NOMO-1 treated with dmso at 0.1 percent for 144 hours (cell line): ENCODE measurements at regions not wholly inside any gene's neighbourhood (a gene's known extent, or its start where the extent isn't known, plus 50 kb on each side); places are given as distances from the start of the nearest gene placed in this dataset.
"Not testable (repeated sequence)": the region's sequence is repeated elsewhere in the genome, so short reads cannot be mapped to it uniquely, and the experiment has no call there.

ENCODE experiments used
- DNase-seq: peaks from one replicate; lab custom pipeline; 2025; ENCODE audit not compliant: unreplicated experiment; lab: John Stamatoyannopoulos, UW

DNA sequence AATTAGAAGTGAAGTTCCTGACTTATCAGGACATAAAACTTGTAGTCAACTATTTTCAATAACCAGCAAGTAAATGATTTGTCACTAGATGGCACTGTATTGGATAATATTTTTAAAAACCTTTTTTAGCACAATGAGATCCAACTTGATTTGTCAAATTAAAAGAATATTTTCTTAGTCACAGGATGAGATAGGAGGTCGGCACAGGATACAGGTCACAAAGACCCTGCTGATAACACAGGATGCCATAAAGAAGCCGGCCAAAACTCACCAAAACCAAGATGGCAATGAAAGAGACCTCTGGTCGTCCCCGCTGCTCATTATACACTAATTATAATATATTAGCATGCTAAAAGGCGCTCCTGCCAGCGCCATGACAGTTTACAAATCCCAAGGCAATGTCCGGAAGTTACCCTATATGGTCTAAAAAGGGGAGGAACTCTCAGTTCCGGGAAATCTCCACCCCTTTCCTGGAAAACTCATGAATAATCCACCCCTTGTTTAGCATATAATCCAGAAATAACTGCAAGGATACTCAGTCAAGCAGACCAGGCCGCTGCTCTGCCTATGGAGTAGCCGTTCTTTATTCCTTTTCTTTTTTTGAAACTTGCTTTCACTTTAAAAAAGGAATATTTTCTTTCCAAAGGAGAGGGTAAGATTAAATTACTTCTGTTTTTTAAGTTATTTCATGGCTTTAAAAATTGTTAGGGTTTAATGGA lies 255.7 kb upstream of the MKLN1 start:
- DNase-seq: no peak

DNA sequence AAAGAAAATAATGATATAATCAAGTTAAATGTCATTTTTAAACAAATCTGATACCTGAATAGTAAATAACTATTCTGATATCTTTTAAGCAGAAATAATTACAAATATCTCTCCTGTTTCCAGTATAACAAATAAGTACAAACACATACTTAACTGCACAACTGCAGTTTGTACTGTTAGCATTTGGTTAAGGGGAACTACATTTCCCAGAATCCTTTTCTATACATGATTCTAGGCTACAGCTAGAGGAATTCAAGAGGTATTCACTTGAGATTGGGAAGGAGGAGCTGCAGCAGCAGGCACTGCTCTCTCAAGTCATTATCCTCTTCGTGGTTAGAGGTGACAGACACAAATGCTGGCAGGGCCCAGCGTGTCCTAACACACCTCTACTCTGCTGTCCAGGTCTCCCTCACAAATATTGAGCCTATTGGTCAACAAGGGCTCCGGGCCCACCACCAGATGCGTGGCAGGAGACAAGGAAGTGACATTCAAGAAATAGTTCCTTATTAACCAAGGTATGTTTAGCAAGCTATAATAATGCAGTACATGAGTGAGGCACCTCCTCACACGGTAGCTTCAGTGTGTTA lies 255.1 kb upstream of the MKLN1 start:
- DNase-seq: no peak

DNA sequence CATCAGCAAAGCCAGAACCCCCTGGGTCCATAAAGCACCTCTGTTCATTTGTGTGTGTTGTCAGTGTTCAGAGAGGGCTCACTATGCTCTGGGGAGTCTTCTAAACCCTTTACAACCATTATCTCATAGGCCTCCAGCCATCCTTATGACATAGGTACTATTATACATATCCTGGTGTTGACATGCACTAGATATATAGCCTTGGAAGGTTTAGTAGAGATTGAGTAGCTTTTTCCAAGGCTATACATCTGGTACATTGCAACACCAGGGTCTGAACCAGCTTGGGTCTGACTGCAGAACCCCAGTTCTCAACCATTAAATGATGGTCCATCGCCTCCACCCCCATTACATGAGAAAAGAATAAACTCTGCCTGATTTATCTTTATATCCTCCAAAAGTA lies 253.6 kb upstream of the MKLN1 start:
- DNase-seq: no peak

DNA sequence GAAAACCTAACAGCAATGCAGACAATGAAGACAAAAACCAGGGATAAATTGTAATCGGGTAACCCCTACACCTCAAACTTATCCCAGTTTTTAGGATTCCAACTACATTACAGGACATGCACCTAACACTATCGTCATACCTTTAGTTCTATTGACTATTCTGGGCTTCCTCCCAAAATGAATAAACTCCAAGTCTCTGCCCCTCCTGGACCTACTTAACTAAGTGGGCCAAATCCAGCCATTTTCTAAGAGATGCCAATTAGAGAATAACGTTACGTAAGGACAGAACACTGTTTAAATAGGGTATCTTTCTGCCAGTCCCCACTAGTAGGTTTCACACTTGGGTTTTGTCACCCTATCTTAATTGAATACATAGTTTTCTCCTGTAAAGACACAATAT lies 253.1 kb upstream of the MKLN1 start:
- DNase-seq: no peak

DNA sequence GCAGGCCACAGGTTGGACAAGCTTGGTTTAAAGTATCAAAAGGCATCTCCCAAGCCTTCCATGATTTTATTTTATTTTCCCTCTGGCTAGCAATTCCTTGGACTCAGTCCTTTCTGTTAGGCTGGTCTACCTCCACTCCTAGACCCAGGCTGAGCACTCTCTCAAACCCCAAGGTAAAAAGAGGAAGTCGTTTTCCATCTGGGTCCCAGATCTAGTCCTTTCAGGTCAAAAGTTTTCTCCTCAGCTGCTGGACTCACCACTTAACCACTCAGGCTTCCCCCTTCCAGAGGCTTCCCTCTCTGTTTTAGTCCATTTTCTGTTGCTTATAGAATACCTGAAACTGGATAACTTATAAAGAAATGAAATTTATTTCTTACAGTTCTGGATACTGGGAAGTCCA lies 252.3 kb upstream of the MKLN1 start:
- no peak for DNase-seq

DNA sequence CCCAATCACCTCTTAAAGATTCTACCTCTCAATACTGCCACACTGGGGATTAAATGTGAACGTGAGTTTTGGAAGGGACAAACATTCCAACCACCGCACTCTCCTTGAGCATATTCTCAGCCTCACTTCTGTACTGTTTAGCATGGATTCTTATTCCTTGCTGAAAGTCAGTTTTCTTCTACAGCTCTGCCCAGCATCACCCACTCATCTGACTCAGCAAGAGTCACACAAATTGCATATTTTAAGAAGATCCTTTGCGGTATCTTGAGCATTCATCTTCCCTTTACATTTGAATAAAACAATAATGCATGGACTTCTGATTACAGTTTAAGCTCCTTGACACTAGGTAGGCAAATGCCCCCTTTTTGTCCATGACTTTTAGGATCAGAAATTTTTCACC lies 251.6 kb upstream of the MKLN1 start:
- DNase-seq: no peak

DNA sequence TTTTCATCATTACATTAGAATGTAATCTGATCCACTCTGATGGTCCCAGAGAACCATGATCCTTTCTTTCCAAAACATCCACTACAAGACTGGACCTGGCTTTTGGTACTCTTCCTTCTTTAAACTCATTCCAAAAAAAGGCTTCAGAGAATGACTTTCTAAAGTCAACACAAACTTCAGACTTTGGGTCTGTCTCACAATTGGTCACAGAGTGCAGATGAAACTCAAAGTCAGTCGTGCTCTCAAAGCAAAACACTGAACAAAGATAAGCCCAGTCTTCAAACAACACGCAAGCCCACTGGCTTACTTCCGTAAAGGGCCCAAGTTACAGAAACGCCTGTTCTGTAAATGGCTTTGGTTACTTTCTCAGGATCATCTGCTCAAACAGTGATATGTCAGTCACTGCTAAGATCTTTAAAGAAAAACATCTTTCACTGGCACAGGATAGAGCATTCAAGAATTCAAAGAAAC lies 250.9 kb upstream of the MKLN1 start:
- DNase-seq: no peak

DNA sequence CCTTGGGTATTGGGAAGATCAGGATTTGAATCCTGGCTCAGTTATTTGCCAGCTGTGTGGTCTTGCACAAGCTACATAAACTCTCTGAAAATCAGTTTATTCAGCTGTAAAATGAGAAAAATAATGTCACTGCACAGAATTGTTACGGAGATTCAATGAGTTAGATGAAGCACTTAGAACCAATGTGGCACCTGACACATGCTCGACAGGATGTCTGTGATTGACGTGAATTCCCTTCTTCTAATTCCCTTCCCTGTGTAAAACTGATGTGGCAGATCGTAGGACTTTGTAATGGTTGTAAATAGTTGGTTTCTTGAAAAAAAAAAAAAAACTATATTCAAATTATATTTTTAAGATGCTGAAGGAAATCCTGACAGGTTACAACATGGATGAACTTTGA lies 249.9 kb upstream of the MKLN1 start:
- no peak for DNase-seq

DNA sequence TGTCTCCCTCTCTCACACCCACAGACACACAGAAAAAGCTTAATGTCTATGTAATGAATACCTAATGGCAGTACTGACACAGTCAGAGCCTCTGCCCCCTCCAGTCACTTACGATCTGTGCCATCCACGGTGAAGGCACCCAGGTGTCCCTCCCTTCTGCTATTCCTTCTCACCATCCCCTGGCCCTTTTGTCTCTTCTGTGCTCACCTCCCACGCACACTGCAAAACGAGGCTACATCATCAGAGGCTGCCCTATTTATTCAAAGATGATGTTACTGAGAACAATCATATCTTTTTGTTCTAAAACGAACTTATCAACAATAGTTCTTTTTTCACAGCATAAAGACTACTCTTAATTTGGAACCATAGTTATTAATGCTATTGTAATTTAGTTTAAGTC lies 246.9 kb upstream of the MKLN1 start:
- DNase-seq: no peak

DNA sequence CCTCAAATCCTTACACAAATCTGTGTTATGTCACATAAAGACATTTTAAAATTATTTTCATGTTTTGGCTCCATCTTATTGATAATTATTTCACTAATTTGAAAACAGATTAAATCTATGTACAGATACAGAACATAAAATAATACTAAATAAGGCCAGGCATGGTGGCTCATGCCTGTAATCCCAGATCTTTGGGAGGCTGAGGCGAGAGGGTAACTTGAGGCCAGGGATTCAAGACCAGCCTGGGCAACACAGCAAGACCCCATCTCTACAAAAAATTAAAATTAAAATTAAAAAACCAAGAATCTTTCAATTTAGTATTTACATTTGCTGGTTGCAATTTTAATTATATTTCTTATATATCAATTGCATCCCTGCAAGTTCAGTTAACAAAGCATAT lies 246.4 kb upstream of the MKLN1 start:
- no peak for DNase-seq

DNA sequence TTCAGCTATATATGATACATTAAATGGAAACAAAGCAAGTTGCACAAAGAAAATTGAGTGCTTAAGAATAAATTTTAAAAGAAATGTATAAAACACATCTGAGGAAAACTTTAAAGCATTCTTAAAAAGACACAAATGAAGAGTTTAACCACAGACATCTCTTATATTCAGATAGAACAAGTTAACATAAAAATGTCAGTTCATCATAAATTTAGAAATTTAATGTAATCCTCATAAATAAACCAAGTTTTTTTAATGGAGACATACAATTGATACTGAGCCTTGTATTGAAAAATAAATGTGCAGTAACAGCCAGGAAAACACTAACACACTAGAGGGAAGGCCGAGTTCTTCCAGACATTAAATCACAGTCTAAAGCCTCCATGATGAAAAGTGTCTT lies 243.9 kb upstream of the MKLN1 start:
- no peak for DNase-seq

DNA sequence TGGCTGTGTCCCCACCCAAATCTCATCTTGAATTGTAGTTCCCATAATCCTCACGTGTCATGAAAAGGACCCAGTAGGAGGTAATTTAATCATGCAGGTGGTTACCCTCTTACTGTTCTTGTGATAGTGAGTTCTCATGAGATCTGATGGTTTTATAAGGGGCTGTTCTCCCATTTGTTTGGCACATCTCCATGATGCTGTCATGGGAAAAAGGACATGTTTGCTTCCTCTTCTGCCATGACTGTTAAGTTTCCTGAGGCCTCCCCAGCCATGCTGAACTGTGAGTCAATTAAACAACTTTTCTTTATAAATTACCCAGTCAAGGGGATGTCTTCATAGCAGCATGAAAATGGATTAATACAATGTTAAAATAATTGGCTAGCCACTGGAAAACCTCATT lies 243.3 kb upstream of the MKLN1 start:
- DNase-seq: not testable (repeated sequence)

DNA sequence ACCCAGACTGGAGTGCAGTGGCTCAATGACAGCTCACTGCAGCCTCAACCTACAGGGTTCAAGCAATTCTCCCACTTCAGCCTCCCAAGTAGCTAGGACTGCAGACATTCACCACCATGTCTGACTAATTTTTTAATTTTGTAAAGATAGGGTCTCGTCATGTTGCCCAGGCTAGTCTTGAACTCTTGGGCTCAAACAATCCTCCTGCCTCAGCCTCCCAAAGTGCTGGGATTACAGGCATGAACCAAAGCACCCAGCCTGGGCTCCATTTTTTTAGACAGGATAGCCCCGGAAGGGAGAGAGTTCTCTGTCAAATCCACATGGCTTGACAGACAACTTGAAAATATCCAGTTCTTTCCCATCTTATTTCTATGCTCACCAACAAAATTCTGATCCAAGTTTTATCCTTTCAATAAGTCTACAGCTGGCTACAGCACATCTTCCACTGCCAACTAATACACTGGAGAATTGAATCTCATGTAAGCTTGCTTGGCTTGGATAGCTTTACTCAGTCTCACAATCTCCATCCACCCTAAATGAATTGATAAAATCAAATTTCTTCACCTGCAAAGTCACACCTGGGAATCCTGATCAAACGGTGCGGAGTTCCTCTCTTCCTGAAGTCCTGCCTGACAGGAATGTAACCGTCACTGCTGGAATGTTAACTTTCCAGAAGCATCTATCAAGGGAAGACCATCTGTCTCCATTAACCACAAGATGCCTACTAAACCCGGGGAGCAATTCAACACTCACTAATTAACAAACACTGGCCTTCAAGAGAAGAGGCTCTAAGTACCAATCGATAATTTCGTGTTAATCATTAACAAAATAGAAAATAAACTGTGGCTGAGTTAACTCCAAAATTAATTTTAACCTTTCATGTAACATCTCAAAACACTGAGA lies 239.7 kb upstream of the MKLN1 start:
- DNase-seq: no peak

DNA sequence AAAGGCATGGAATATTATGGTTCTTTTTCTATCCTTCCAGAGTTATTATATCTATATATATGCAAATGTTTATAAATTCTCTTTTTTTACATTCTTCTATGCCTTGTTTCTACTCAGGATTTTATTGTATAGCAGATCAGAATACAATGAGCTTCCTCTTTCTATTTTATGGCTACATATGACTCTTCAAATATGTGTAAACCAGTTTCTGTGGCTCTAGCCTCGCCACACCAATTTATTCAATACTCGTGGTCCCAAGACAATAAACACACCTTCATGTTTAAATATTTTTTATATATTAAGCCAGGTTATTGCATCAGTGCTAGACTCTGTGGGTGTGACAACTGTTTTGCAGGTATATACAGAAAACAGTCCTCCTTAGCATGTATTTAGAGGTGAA lies 237.5 kb upstream of the MKLN1 start:
- no peak for DNase-seq

DNA sequence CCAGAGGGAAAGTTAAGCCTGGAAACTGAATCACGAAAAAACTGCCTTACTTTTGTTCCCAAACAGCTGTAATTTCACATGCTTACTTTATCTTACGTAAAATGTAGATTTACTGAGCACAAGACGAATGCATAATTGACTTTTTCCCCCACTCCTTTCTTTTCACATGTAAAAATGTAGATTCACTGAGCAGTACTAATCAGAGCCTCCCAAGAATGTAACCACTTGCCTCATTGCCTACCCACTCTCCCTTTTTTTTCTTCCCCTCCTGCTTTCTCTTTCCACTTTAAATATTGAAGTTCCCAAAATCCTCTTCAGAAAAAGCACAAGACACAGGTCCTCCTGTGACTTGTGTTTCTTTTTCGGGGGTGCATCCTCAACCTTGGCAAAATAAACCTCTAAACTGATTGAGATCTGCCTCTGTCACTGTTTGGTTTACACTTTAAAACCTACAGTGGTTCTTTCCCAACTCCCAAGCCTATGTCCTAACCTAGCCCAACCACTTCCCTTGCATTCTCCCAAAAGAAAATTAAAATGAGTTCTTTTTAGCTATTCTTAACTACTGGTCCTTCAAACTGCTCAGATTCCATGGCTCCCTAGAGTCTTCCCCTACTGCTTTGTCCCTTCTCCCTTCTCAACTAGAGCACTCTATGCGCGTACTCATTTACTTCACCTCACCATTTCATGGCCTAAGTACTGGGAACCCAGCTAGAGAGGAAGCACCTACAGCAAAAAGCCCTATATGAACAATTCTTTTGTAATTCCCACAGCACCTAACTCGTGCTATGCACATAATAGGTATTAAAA lies 236.6 kb upstream of the MKLN1 start:
- DNase-seq: no peak

DNA sequence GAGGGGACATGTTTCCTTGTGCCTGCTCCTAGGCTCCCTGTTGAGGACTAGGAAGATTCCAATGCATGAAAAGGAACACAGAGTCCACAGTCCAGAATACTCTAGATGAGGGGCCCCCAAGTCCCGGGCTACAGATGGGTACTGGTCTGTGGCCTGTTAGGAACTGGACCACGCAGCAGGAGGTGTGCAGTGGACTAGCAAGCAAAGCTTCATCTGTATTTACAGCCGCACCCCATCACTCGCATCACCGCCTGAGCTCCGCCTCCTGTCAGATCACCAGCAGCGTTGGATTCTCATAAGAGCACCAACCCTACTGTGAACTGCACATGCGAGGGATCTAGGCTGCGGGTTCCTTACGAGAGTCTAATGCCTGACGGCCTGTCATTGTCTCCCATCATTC lies 233.0 kb upstream of the MKLN1 start:
- no peak for DNase-seq

DNA sequence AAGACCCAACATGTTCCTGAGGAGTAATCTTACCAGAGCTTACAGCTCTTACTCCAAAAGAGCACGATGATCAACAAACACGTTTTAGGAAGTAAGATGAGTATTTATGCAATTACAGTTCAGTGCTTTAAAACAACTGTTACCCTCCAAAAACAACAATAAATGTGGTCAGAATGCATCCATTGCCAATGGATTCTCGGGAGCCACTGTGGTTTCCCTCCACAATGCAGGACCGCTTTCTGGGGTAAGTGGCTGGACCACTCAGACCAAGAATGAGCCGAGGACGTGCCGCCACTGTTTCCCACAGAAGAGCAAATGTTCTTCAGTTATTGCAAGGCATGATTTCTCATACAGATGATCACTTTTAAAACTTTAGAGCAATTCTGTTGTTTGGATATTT lies 232.3 kb upstream of the MKLN1 start:
- DNase-seq: no peak

DNA sequence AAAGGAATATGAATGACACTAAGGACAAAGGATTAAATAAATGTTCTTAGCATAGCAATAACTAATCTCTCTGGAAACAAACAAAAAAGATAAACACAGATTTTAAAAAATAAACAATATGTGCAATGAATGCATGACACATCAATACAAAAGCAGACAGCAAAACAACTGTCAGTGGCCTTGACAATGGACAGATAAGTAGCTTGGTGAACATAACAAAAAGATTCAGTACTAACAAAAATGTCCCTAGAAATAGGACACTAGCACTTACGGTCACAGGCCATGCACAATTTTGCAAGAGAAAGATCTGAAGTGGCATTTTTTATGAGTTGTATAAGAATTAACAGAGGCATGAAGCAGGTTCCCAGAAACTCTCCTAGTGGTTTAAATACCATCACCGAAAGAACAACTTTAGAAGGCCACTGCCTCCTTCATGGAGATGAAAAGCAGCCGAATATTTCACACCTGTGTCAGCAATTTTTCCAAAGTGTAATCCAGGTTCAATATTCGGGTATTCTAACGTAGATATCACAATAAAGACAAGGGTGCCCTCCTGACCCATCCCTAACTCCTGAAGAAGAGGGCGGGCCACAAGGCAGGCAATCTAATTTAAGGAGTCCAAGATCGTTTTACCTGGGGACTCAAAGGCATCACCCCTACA lies 231.3 kb upstream of the MKLN1 start:
- DNase-seq: no peak

DNA sequence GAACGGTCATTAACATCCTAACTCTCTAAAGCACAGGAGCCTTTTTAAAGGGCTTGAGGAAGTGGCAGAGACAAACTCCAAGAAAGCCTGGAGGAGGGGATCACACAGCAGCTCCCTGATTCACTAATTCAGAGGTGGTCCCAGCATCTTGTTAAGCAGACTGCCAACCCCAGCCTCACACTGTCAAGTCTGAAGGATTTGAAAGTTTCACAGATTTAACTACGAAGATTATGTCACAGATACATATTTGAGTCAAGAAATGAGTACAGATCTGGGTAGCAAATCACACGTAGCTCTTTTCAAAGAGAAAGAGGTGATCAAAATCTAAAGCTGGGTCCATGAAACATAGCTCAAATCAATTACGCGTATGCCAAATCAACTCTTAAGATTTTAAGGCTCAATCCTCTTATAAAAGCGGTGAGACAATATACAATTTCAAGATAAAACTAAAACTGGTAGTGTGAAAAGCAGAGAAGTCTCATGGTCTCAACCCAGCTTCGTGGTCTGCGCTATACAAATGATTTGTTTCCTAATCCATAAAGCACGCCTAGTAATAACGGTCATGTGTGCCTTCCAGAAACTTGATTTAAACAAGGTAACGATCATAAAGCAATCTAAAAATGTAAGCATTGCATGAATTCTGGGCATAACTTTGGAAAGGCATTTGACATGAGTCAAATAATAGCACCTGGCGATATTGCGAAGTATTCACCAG lies 229.9 kb upstream of the MKLN1 start:
- no peak for DNase-seq

DNA sequence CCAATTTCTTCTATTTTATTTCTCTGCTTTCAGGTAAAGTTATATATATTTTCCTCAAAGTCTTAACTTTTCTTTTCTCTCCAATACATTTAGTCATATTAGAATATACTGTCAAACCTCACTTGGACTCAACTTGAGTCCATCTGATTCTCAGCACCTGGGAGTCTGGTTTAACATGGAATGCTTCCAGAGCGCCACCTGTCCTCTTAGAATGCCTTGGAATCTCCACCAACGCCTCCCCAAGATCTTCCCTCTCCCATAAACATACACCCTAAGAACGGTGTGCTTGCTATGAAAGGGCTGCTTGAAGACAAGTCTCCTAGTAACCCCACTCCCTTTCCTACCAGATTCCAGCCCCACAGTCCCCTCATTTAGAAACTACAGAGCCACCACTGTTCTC lies 229.1 kb upstream of the MKLN1 start:
- no peak for DNase-seq
